Urinary bladder (tissue), 3 donors: ENCODE measurements at regions not wholly inside any gene's neighbourhood (a gene's known extent, or its start where the extent isn't known, plus 50 kb on each side); places are given as distances from the start of the nearest gene placed in this dataset.

Experiments
- DNase-seq: peaks from one replicate; pipeline ENCODE4 v3.0.0-alpha.2; 2015; ENCODE audit errors: extremely low spot score
- H3K27ac ChIP-seq: one replicate; pipeline ENCODE4 v1.5.1; 2013; ENCODE audit warnings: low read depth, mild to moderate bottlenecking, moderate library complexity
- H3K36me3 ChIP-seq: one replicate; pipeline ENCODE4 v1.6.1; 2013; ENCODE audit warnings: mild to moderate bottlenecking, moderate library complexity; ENCODE audit not compliant: insufficient read depth
- H3K4me1 ChIP-seq: one replicate; pipeline ENCODE4 v1.6.1; 2013; ENCODE audit warnings: mild to moderate bottlenecking, moderate library complexity; ENCODE audit not compliant: insufficient read depth
- H3K4me3 ChIP-seq: one replicate; pipeline ENCODE4 v1.5.1; 2013; ENCODE audit warnings: low read depth, low read length
- WGBS: extraction: QIAGEN DNeasy Blood & Tissue Kit; methylation state at CpG from one replicate; pipeline ENCODE4 v1.1.7; 2013; 5-methylcytosine and 5-hydroxymethylcytosine counted together
- donor health status: healthy with polysubstance abuse.
- donor health status: healthy.

DNA sequence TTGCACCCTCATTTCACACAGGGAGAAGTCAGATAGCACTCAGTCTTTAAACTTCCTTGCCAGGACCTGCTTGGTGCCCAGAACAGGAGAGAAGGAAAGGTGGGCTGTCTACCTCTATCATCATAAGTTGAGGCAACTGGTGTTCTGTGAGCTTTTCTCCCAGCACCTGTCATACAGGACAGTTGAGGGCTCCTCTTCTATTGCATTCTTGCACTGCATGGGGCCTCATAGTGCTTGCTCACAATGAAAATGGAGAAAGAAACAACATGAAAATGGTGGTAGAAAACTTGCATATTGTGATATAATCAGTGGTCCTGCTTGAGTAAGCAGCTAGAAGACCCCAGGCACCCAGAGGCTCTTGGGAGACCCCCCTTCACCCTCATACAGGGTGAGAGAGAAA, 311.7 kb upstream of the GOLIM4 start:
- H3K36me3 ChIP-seq, result no peaks in the 10 kb centered on the region
- no peaks in the 10 kb centered on the region for H3K4me1 ChIP-seq
- H3K27ac ChIP-seq, result no peak overlapping the region
- no peak overlapping the region for H3K4me3 ChIP-seq
- no peak for DNase-seq

DNA sequence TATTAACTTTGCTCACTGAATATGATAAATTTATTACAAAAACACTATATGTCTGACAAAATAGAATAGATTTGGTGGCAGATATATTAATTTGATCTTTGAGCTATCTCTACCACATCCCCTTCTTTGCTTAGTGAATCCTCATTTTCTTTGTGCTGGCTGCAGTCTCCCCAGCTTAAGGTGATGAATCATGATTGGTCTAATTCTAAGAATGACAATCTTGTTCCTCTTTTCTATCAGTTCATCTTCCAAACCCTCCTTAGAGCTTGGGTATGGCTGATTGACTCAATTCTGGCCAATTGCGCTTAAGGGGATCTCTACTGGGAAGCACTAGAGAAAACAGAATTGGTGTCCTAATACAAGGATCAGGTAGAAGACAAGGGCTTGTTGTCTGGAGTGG, 309.6 kb upstream of the GOLIM4 start:
- Histone ChIP-seq H3K27ac (no peak overlapping the region), H3K4me1 (no peaks in the 10 kb centered on the region), H3K4me3 (no peak overlapping the region), H3K36me3 (no peaks in the 10 kb centered on the region)
- no peak for DNase-seq
- 99% methylated on average over 1 of the region's 1 CpG for WGBS

DNA sequence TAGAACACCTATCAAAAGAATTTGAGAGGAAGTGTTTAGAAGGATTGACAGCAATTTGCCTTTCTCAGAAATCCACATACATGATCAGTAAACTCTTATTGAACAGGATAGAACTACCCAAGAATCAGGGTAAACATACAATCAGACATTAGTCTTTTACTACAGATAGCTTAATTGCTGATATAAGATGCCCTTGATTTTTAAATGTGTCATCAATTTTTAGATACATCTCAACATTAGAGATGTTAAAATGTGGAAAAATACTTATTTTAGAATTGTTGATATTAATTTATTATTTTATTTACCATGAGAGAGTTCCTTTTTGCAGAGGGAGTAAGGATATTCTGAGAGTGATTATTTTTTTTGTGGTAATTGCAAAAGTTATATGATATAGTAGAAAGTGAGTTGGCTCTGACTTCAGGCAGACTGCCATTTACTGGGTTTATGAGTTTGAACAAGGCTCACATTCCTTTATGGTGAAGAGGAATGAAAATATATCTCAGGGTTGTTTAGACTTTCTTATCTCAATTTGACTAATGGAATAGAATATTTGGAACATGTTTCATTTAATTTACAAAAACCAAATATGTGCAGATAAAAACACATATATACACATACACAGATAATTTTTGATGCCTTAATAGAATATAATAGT, 302.8 kb upstream of the GOLIM4 start:
- H3K4me3 ChIP-seq, result no peak overlapping the region
- H3K4me1 ChIP-seq, result no peaks in the 10 kb centered on the region
- H3K27ac ChIP-seq, result no peak overlapping the region
- H3K36me3 ChIP-seq, result no peaks in the 10 kb centered on the region
- peak; percentile 26 for DNase-seq

DNA sequence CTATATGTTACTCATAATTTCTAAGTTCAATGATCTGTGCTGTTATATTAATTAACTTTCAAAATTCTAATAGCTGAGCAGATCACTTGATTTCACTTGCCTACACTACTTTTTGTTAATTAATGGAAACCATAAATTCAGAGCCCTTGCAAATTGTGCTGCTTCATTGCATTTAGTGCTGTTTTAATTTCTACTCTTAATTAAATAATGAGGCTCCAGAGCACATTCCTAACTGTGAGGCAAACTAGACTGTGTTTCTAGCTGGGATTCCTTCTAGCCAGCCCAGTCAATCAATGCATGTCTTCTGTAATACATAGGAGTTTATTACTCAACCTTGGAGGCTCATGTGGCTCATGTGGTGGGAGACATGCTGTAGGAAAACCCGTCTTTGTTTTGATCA, 301.1 kb upstream of the GOLIM4 start:
- H3K4me1 ChIP-seq, result no peaks in the 10 kb centered on the region
- no peak overlapping the region for H3K4me3 ChIP-seq
- WGBS, result 95% methylated on average over 1 of the region's 1 CpG
- DNase-seq, result no peak
- H3K27ac ChIP-seq, result no peak overlapping the region
- no peaks in the 10 kb centered on the region for H3K36me3 ChIP-seq

DNA sequence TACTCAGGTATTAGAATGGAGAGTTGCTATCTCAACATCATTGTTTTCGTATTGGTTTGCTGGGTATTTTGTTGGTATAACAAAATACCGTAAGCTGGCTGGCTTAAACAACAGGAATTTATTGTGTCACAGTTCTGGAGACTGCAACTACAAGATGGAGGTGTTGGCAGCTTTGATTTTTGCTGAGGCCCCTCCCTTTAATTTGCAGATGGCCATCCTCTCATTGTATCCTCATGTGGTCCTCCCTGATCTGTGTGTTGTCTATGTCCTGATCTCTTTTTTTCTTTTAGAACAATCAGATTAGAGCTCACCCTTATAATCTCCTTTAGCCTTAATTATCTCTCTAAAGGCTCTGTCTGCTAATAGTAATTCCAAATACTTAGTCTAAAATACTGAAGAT, 299.8 kb upstream of the GOLIM4 start:
- no peak for DNase-seq
- Histone ChIP-seq H3K4me1 (no peaks in the 10 kb centered on the region), H3K4me3 (no peak overlapping the region), H3K27ac (no peak overlapping the region), H3K36me3 (no peaks in the 10 kb centered on the region)
- 77% methylated on average over 2 of the region's 2 CpGs for WGBS

DNA sequence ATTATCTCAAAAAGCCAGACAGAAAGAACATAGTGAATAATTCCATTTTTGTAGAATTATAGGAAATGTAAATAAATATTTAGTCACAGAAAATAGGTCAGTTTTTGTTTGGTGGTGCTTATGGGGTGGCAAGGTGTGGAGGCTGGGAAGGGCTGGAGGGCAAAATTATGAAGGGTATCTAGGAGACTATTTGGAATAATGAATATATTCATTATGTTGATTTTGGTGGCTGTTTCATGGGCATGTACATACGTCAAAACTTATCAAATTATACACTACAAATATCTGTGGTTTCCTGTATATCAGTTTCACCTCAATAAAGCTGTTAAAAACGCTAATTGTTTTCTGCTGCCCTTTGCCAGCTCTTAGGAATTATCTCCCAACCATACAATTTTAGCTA, 298.7 kb upstream of the GOLIM4 start:
- Histone ChIP-seq H3K4me3 (no peak overlapping the region), H3K4me1 (no peaks in the 10 kb centered on the region), H3K36me3 (no peaks in the 10 kb centered on the region), H3K27ac (no peak overlapping the region)
- DNase-seq, result no peak
- 89% methylated on average over 2 of the region's 2 CpGs for WGBS

DNA sequence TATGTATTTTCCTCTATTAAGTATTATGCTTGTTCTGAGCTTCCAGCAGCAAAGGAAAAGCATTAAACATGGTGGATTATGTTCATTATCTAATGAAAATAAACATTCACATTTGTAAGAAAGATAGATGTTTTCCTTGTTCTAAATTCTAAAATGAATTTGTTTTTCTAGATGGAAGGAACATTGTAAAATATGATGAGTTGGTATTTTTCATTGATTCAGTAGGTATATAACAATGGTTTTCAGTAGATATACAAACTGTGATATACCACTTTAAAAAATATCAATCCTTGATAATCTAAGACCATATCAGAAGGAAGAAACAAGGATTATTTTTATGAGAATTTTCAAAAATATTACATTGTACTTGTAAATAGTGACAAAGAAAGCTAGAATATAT, 290.6 kb upstream of the GOLIM4 start:
- H3K4me3 ChIP-seq, result no peak overlapping the region
- H3K4me1 ChIP-seq, result no peaks in the 10 kb centered on the region
- DNase-seq, result no peak
- H3K27ac ChIP-seq, result no peak overlapping the region
- no peaks in the 10 kb centered on the region for H3K36me3 ChIP-seq

DNA sequence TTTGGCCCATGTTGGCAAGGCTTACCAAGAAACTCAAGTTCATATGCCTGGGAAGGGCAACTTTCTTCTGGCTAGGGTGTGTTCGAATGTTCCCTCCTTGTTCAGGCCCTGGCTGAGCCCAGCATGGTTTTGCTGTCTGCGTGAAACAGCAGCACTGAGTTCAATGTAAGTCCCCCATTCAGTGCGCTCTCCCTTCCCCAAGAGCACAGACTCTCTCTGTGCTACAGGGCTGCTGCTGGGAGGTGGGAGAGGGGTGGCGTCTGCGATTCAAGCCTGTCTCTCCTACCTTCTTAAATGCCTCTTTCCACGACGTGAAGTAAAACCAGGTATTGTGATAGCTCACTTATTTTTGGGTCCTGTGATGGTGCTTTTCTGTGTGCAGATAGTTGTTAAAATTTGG, 289.3 kb upstream of the GOLIM4 start:
- no peak for DNase-seq
- WGBS, result 78% methylated on average over 7 of the region's 7 CpGs
- Histone ChIP-seq H3K4me1 (no peaks in the 10 kb centered on the region), H3K27ac (no peak overlapping the region), H3K36me3 (no peaks in the 10 kb centered on the region), H3K4me3 (no peak overlapping the region)

DNA sequence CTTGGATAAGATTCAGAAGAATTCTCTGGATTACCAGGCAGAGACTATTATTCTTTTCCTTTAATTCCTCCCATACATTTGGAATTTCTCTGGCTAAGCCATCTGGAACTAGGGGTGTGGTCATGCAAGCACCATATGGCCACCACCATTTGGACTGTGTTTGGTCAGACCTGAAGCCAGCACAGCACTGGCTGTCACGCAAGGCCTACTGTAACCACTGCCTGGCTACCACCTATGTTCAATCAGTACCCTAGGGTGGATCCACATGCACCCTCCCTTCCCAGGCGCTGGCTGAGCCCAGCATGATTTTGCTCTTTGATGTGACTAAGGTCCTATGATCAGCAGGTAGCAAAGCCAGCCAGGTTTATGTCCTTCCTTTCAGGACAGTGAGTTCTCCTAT, 287.8 kb upstream of the GOLIM4 start:
- 96% methylated on average over 2 of the region's 2 CpGs for WGBS
- no peak overlapping the region for H3K4me3 ChIP-seq
- no peak overlapping the region for H3K27ac ChIP-seq
- no peaks in the 10 kb centered on the region for H3K36me3 ChIP-seq
- no peaks in the 10 kb centered on the region for H3K4me1 ChIP-seq
- DNase-seq, result no peak

DNA sequence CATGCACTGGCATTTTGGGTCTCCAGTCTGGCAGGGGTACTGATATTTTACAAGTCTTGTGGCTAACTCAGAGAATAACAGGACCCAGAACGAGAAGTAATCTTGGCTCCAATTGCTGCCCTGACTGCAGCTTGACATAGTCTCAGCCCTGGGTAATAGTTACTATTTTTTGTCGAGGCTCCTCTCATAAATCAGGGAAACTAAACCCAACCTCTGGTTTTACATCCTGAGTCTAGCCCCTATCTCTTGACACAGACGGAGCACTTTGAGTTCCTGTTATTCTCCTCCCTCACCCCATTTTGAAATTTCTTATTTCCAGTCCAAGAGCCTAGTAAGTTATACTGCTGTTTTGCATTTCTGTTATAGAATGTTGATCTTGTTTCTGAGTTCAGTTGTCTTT, 276.1 kb upstream of the GOLIM4 start:
- Histone ChIP-seq H3K4me3 (no peak overlapping the region), H3K27ac (no peak overlapping the region), H3K36me3 (no peaks in the 10 kb centered on the region), H3K4me1 (no peaks in the 10 kb centered on the region)
- DNase-seq, result no peak
- 60% methylated on average over 3 of the region's 3 CpGs for WGBS

DNA sequence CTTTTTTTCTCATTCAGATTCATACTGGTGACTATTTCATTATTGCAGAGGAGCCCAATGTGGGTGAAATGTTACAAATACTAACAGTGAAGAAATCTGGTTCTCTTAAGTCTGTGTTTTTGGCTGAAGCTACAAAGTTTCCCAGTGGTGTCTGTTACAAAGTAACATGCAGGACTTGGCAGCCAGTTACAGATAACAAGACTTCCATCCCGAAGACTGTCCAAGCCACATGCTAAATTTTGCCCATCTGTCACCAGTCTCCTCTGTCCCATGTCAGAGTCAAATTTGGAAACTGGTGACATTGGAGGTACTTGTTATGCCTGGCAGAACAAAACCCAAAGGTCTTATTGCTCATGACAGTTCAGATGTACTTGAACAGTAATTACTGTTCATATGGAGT, 269.2 kb upstream of the GOLIM4 start:
- 24% methylated on average over 1 of the region's 1 CpG for WGBS
- Histone ChIP-seq H3K36me3 (no peaks in the 10 kb centered on the region), H3K4me3 (no peak overlapping the region), H3K27ac (no peak overlapping the region), H3K4me1 (no peaks in the 10 kb centered on the region)
- no peak for DNase-seq

DNA sequence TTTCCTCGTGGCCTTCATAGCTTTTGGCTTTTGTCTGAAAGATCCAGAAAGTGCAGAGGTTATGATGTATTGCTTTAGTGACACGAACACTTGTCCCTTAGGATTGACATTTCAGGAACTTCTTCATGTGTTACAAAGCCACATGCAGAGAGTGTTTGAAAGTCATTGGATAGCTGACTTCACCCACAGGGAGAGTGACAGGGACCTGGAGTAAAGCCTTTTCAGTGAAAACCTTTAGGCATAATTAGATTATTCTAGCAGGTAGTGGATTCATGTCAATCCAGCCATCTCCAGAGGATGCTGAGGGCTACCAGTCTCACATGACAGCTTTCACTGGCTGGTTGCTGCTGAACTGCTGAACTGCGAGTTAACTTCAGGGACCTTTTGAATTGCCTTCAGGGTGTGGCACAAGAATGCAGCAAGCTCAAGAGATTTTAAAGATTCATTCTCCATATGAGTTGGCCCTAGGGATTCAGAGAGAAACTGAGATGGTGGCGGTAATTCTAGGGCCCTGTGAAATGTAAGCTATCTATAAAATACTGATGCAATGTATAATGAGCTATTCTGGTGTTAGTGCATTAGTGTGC, 267.0 kb upstream of the GOLIM4 start:
- Histone ChIP-seq H3K4me3 (no peak overlapping the region), H3K4me1 (no peaks in the 10 kb centered on the region), H3K36me3 (no peaks in the 10 kb centered on the region), H3K27ac (no peak overlapping the region)
- WGBS, result 67% methylated on average over 4 of the region's 4 CpGs
- no peak for DNase-seq

DNA sequence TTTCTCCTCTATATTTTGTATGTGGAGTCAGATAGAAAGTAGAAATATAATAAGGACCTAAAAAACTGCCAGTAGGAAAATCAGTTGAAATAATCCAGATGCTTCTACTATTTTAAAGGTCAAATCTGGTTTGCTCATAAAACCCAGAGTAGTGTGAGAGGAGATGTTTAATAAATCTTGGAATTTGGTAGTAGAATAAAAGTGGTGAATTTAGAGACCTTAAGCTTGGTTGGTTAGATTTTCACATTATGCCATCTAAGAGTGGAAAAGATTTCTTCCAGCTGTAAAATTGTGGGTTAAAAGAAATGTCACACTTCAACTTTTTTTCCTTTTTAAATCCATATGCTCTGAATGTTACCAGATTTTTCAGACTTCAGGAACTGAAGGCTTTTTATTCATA, 266.4 kb upstream of the GOLIM4 start:
- H3K27ac ChIP-seq, result no peak overlapping the region
- no peak for DNase-seq
- no peaks in the 10 kb centered on the region for H3K36me3 ChIP-seq
- H3K4me1 ChIP-seq, result no peaks in the 10 kb centered on the region
- H3K4me3 ChIP-seq, result no peak overlapping the region

DNA sequence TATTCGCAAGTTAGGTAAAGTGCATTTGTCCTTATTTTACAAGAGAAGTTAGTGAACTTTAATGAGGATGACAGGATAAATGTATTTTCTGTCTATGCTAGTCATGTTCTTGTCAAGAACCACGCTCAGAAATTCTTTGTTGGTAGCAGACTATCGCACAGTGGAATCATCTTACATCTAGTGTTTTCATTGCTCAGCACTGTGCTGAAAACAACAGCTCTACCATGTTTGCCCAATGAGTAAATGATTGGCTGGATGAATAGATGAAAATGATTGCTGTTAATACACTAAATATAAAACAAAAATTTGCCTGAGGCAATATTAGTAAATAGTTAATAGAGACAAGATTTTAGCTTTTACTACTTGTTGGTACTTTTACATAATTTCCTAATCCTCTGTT, 265.3 kb upstream of the GOLIM4 start:
- Histone ChIP-seq H3K36me3 (no peaks in the 10 kb centered on the region), H3K4me1 (no peaks in the 10 kb centered on the region), H3K4me3 (no peak overlapping the region), H3K27ac (no peak overlapping the region)
- no peak for DNase-seq
- WGBS, result 89% methylated on average over 3 of the region's 3 CpGs
